RWPE1 (cell line): ENCODE measurements at regions not wholly inside any gene's neighbourhood (a gene's known extent, or its start where the extent isn't known, plus 50 kb on each side); places are given as distances from the start of the nearest gene placed in this dataset.
"Not testable (repeated sequence)": the region's sequence is repeated elsewhere in the genome, so short reads cannot be mapped to it uniquely, and the experiment has no call there.

ENCODE experiments used
- CTCF ChIA-PET: fragments of 350-600 bp; sonication (Branson Sonifier 250); formaldehyde crosslinking; extraction: SDS; loops from one replicate; lab custom pipeline; 2021; lab: Yijun Ruan, JAX
- POLR2A ChIA-PET: fragments of 400-600 bp; formaldehyde crosslinking; extraction: SDS; loops from one replicate; lab custom pipeline; 2020; ENCODE audit warnings: antibody characterized with exemption; ENCODE audit not compliant: low non-redundant PET; lab: Yijun Ruan, JAX
- DNase-seq: peaks from one replicate; pipeline ENCODE4 v3.0.0; 2012; ENCODE audit warnings: low spot score
- H3K27ac ChIP-seq: fragments of 450-650 bp; 2 replicates; pipeline ENCODE4 v1.5.1; 2017
- TF ChIP-seq, protein P1 (sequence below): fragments of 450-650 bp; conservative IDR thresholded peaks from 2 replicates; pipeline ENCODE4 v1.5.1; 2017; ENCODE audit warnings: low read depth, mild to moderate bottlenecking

DNA sequence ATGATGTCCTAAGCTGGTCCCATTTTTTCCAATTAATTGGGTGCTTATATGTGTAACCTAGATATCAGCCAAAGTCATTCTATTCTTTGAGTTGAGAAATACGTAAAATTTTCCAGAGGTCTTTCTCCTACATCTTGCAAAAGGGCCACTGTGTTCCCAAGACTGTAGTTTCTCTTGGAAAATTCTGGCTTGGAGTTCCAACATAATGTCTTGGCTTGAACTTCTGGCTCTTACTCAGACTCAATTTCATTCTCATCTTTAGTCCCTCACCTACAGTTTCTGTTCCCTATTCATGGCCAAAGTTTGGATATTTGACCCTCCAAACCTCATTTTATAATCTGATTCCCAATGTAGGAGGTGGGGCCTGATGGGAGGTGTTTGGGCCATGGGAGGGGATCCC, 201.4 kb upstream of the ARHGEF26 start:
- CTCF ChIA-PET: no interaction called here
- no peak overlapping the region for H3K27ac ChIP-seq

DNA sequence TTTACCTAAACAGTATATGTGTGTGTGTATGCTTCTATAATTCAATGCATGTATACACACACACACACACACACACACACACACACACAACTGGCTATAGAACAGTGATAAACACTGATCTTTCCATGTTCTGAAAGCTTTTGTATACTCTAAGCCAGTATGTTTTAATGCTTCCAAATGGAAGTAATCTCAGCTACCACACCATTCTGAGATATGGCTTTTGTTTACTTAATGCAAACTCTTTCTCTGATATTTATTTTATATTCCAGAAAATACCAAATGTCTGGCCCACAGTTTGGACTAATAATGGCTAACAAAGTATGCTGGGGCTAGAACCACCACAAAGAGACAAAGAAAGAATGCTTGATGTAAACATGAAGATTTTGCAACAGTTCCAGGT, 199.4 kb upstream of the ARHGEF26 start:
- DNase-seq: no peak
- TF ChIP-seq, protein P1, sequence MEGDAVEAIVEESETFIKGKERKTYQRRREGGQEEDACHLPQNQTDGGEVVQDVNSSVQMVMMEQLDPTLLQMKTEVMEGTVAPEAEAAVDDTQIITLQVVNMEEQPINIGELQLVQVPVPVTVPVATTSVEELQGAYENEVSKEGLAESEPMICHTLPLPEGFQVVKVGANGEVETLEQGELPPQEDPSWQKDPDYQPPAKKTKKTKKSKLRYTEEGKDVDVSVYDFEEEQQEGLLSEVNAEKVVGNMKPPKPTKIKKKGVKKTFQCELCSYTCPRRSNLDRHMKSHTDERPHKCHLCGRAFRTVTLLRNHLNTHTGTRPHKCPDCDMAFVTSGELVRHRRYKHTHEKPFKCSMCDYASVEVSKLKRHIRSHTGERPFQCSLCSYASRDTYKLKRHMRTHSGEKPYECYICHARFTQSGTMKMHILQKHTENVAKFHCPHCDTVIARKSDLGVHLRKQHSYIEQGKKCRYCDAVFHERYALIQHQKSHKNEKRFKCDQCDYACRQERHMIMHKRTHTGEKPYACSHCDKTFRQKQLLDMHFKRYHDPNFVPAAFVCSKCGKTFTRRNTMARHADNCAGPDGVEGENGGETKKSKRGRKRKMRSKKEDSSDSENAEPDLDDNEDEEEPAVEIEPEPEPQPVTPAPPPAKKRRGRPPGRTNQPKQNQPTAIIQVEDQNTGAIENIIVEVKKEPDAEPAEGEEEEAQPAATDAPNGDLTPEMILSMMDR: no peak
- POLR2A ChIA-PET: no interaction called here
- no peak overlapping the region for H3K27ac ChIP-seq
- CTCF ChIA-PET: no interaction called here

More for the DNA sequence above, 201.4 kb upstream of the ARHGEF26 start:
- POLR2A ChIA-PET: no interaction called here
- DNase-seq: no peak
- TF ChIP-seq, protein P1: no peak

DNA sequence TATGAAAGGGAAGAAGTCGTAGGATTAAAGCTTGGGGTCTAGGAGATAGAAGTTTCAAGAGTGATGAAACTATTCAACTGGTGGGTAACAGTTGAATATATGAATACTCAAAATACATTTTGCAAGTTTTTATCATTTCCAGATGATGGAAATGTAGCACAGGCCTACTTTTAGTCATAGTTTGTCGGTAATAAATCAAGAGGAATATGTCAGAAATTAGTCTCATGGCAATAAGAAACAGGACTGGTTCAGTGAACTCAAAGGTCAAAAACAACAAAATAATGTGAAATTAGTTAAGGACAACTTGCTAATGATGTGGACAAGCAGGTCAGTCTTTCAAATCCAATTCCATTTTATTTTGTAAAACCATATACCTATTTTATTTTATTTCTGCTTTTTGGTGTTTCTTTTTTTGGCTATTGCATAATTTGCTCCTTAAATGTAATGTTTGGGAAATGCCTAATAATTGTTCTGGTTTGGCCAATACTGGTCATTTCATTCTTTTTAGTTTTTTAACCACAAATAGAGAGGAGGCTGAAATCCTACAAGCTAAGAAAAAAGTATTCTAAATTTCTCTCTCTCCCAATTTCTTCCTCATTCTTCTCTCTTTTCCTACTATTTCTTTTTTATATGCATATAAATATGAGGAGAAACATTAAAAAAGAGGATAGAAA, 195.2 kb upstream of the ARHGEF26 start:
- ChIA-PET CTCF (interaction anchor here (0.6 kb wide), 1 partner anchor 1704 kb away, joined by 4 read pairs; no protein-coding TSS in a partner anchor), POLR2A (no interaction called here)
- TF ChIP-seq, protein P1: no peak
- no peak for DNase-seq
- no peak overlapping the region for H3K27ac ChIP-seq

DNA sequence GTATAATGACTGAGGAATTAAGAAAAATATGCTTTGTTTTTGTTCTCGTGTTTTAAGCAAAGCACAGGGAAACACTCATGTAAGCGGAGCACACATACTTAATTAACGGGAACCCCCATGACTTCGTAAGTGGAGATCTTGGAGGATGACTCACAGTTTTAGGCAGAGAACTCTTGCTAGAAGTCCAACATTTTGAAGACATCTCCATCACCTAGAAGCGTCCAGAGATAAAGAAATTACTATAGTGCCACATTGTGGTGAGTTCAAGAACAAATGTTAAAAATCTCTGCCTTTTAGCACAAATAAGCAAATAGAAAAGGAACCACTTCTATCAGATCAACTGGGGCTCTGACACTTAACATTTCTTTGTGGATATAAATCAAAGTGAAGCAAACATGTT, 194.1 kb upstream of the ARHGEF26 start:
- H3K27ac ChIP-seq: no peak overlapping the region
- ChIA-PET CTCF (no interaction called here), POLR2A (no interaction called here)
- DNase-seq: peak; percentile 10
- TF ChIP-seq, protein P1: no peak

DNA sequence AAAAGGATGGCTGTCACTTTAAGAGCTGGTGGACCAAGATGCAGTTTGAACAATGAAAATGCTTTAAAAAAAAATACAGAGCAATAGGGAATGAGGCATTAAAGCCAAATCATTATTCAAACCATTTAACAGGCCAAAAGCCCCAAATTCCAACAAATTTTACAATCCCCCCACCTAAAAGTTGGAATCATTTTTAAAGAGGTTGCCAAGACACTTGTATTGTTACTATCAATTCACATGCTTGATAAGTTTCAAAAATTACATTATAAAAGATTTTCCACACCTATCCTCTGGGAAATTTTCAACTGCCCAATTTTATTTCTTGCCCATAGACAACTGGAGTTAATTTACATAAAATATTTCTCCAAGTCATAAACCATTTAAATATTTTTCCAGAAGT, 192.3 kb upstream of the ARHGEF26 start:
- TF ChIP-seq, protein P1: no peak
- CTCF ChIA-PET: interaction anchor here (0.8 kb wide), 1 partner anchor 241 kb away, joined by 4 read pairs; no protein-coding TSS in a partner anchor
- no peak overlapping the region for H3K27ac ChIP-seq
- POLR2A ChIA-PET: no interaction called here
- no peak for DNase-seq

DNA sequence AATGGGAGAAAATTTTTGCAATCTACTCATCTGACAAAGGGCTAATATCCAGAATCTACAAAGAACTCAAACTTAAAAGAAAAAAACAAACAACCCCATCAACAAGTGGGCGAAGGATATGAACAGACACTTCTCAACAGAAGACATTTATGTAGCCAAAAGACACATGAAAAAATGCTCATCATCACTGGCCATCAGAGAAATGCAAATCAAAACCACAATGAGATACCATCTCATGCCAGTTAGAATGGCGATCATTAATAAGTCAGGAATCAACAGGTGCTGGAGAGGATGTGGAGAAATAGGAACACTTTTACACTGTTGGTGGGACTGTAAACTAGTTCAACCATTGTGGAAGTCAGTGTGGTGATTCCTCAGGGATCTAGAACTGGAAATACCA, 187.7 kb upstream of the ARHGEF26 start:
- CTCF ChIA-PET, POLR2A ChIA-PET, H3K27ac ChIP-seq, DNase-seq: not testable (repeated sequence)

DNA sequence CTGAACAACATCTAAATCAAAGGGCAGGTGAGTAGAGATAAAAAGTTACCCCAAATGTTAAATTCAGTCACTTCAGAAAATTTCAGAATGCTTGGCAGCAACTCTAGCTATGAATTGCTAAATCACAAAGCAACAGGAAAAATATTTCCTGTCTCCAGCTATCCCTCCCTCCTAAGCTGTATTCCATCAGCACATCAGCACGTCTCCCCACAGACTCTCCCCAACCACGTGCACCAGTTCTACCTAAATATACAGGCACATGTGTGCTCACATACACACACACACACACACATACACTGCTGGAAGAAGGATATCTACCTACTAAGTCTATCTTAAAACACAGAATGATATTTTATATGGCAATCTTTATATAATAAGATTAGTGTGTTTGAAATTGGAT, 177.1 kb upstream of the ARHGEF26 start:
- no peak overlapping the region for H3K27ac ChIP-seq
- TF ChIP-seq, protein P1: no peak
- POLR2A ChIA-PET: no interaction called here
- no peak for DNase-seq
- CTCF ChIA-PET: no interaction called here
